Muscle layer of duodenum (tissue), 2 donors: ENCODE measurements at regions not wholly inside any gene's neighbourhood (a gene's known extent, or its start where the extent isn't known, plus 50 kb on each side); places are given as distances from the start of the nearest gene placed in this dataset.

Source experiments
- H3K27ac ChIP-seq: one replicate; pipeline ENCODE4 v1.7.0; 2013; ENCODE audit warnings: mild to moderate bottlenecking, low read length
- H3K27me3 ChIP-seq: one replicate; pipeline ENCODE4 v1.7.0; 2013; ENCODE audit warnings: low read depth, mild to moderate bottlenecking, control low read depth, low read length
- H3K36me3 ChIP-seq, 2 donors: one replicate each; pipeline ENCODE4 v1.7.0; 2013; ENCODE audit warnings: low read length in 2 of 2, control low read depth in 1 of 2, mild to moderate bottlenecking in 1 of 2; ENCODE audit not compliant: insufficient read depth in 2 of 2, control insufficient read depth in 1 of 2
- H3K4me1 ChIP-seq, 2 donors: one replicate each; pipeline ENCODE4 v1.7.0; 2013; ENCODE audit warnings: low read length in 2 of 2, mild to moderate bottlenecking in 2 of 2, control low read depth in 1 of 2, moderate library complexity in 1 of 2; ENCODE audit not compliant: insufficient read depth in 2 of 2, control insufficient read depth in 1 of 2
- H3K4me3 ChIP-seq, 2 donors: one replicate each; pipeline ENCODE4 v1.7.0; 2013; ENCODE audit warnings: low read length in 2 of 2, low read depth in 1 of 2, mild to moderate bottlenecking in 1 of 2
- H3K9me3 ChIP-seq, 2 donors: one replicate each; pipeline ENCODE4 v1.7.0; 2013; ENCODE audit warnings: low read length in 2 of 2, control low read depth in 1 of 2, mild to moderate bottlenecking in 1 of 2; ENCODE audit not compliant: control insufficient read depth in 1 of 2
- donor health status: healthy.

- no peaks in the 10 kb centered on the region for H3K27me3 ChIP-seq
- no peaks in the 10 kb centered on the region for H3K36me3 ChIP-seq
- no peak overlapping the region for H3K4me3 ChIP-seq
- H3K4me1 ChIP-seq: no peaks in the 10 kb centered on the region
- no peaks in the 10 kb centered on the region for H3K9me3 ChIP-seq
- H3K27ac ChIP-seq: no peak overlapping the region
These were observed 138.3 kb downstream of the GNAT3 start for GRCh38 chr7:80373429-80374032.

- no peaks in the 10 kb centered on the region for H3K9me3 ChIP-seq
- H3K36me3 ChIP-seq: no peaks in the 10 kb centered on the region
- H3K27ac ChIP-seq: no peak overlapping the region
- no peak overlapping the region for H3K4me3 ChIP-seq
- no peaks in the 10 kb centered on the region for H3K4me1 ChIP-seq
- H3K27me3 ChIP-seq: no peaks in the 10 kb centered on the region
These were observed 139.4 kb downstream of the GNAT3 start for GRCh38 chr7:80372415-80372814.

GRCh38 chr7:80370587-80370986, 141.3 kb downstream of the GNAT3 start:
- Histone ChIP-seq H3K27me3 (no peaks in the 10 kb centered on the region), H3K36me3 (no peaks in the 10 kb centered on the region), H3K4me1 (no peaks in the 10 kb centered on the region), H3K4me3 (no peak overlapping the region), H3K27ac (no peak overlapping the region), H3K9me3 (peaks cover 0 to 5% of the 10 kb centered on the region in 2 donors)

- Histone ChIP-seq H3K27ac (no peak overlapping the region), H3K4me1 (no peaks in the 10 kb centered on the region), H3K36me3 (no peaks in the 10 kb centered on the region), H3K9me3 (peaks cover 0 to 10% of the 10 kb centered on the region in 2 donors), H3K27me3 (no peaks in the 10 kb centered on the region), H3K4me3 (no peak overlapping the region)
These were observed 142.5 kb downstream of the GNAT3 start for GRCh38 chr7:80369321-80369720.

- peaks cover 0 to 10% of the 10 kb centered on the region in 2 donors for H3K9me3 ChIP-seq
- H3K4me3 ChIP-seq: no peak overlapping the region
- H3K4me1 ChIP-seq: no peaks in the 10 kb centered on the region
- H3K27me3 ChIP-seq: no peaks in the 10 kb centered on the region
- H3K36me3 ChIP-seq: no peaks in the 10 kb centered on the region
- no peak overlapping the region for H3K27ac ChIP-seq
These were observed 149.2 kb downstream of the GNAT3 start for GRCh38 chr7:80362677-80363076.

GRCh38 chr7:80362010-80362618, 149.8 kb downstream of the GNAT3 start:
- H3K9me3 ChIP-seq: peaks cover 0 to 10% of the 10 kb centered on the region in 2 donors
- H3K4me1 ChIP-seq: no peaks in the 10 kb centered on the region
- H3K27me3 ChIP-seq: no peaks in the 10 kb centered on the region
- no peak overlapping the region for H3K4me3 ChIP-seq
- no peak overlapping the region for H3K27ac ChIP-seq
- H3K36me3 ChIP-seq: no peaks in the 10 kb centered on the region

GRCh38 chr7:80359476-80359875, 152.4 kb downstream of the GNAT3 start:
- Histone ChIP-seq H3K27me3 (no peaks in the 10 kb centered on the region), H3K4me1 (no peaks in the 10 kb centered on the region), H3K27ac (no peak overlapping the region), H3K4me3 (no peak overlapping the region), H3K9me3 (no peaks in the 10 kb centered on the region), H3K36me3 (no peaks in the 10 kb centered on the region)

GRCh38 chr7:80359029-80359428, 152.8 kb downstream of the GNAT3 start:
- no peaks in the 10 kb centered on the region for H3K27me3 ChIP-seq
- H3K27ac ChIP-seq: no peak overlapping the region
- H3K9me3 ChIP-seq: no peaks in the 10 kb centered on the region
- H3K4me1 ChIP-seq: no peaks in the 10 kb centered on the region
- H3K36me3 ChIP-seq: no peaks in the 10 kb centered on the region
- H3K4me3 ChIP-seq: no peak overlapping the region

- H3K9me3 ChIP-seq: no peaks in the 10 kb centered on the region
- H3K4me3 ChIP-seq: no peak overlapping the region
- no peaks in the 10 kb centered on the region for H3K36me3 ChIP-seq
- H3K27me3 ChIP-seq: no peaks in the 10 kb centered on the region
- H3K27ac ChIP-seq: no peak overlapping the region
- H3K4me1 ChIP-seq: no peaks in the 10 kb centered on the region
These were observed 154.3 kb downstream of the GNAT3 start for GRCh38 chr7:80357530-80357929.

- H3K4me1 ChIP-seq: no peaks in the 10 kb centered on the region
- no peak overlapping the region for H3K27ac ChIP-seq
- H3K36me3 ChIP-seq: no peaks in the 10 kb centered on the region
- H3K4me3 ChIP-seq: no peak overlapping the region
- H3K9me3 ChIP-seq: no peaks in the 10 kb centered on the region
- H3K27me3 ChIP-seq: no peaks in the 10 kb centered on the region
These were observed 161.4 kb downstream of the GNAT3 start for GRCh38 chr7:80350430-80350829.

- Histone ChIP-seq H3K36me3 (no peaks in the 10 kb centered on the region), H3K27me3 (no peaks in the 10 kb centered on the region), H3K9me3 (no peaks in the 10 kb centered on the region), H3K4me1 (no peaks in the 10 kb centered on the region), H3K27ac (no peak overlapping the region), H3K4me3 (no peak overlapping the region)
These were observed 163.6 kb downstream of the GNAT3 start for GRCh38 chr7:80348223-80348622.

- H3K4me1 ChIP-seq: no peaks in the 10 kb centered on the region
- H3K27me3 ChIP-seq: no peaks in the 10 kb centered on the region
- no peaks in the 10 kb centered on the region for H3K36me3 ChIP-seq
- H3K9me3 ChIP-seq: no peaks in the 10 kb centered on the region
- H3K4me3 ChIP-seq: no peak overlapping the region
- H3K27ac ChIP-seq: no peak overlapping the region
These were observed 164.7 kb downstream of the GNAT3 start for GRCh38 chr7:80347173-80347572.
